ENCODE measurements at regions not wholly inside any gene's neighbourhood (a gene's known extent, or its start where the extent isn't known, plus 50 kb on each side); places are given as distances from the start of the nearest gene placed in this dataset.

GRCh38 chr22:17318817-17319216 lies 50.4 kb upstream of the CECR2 start:
- TF ChIP-seq SPI1 (IDR thresholded peaks at IDR 0.05; ENCODE audit: low read depth, low read length) (no peak), POLR2AphosphoS5 (IDR thresholded peaks at IDR 0.05; ENCODE audit: low read depth, low read length) (no peak), POLR2A (IDR thresholded peaks at IDR 0.05; ENCODE audit: low read depth, low read length) (no peak), TAF1 (IDR thresholded peaks at IDR 0.05; ENCODE audit: low read depth, low read length) (no peak)
